A549 (cell line): ENCODE measurements at regions not wholly inside any gene's neighbourhood (a gene's known extent, or its start where the extent isn't known, plus 50 kb on each side); places are given as distances from the start of the nearest gene placed in this dataset.

ENCODE experiments used
- ATAC-seq, 2 experiments: fragments of 200-7000 bp in 1 of 2; fragments of >200 bp in 1 of 2; cut with Nextera tagmentation in 1 of 2; cut with Tn5 transposase in 1 of 2; 3 replicates each; pipeline versions ENCODE4 v1.8.0 to v1.9.1; 2018 to 2020; ENCODE audit warnings: mild to moderate bottlenecking in 1 of 2, moderate library complexity in 1 of 2
- CTCF ChIA-PET: fragments of 300-600 bp; sonication (Branson Sonifier 250); formaldehyde crosslinking; extraction: SDS; loops from one replicate; lab custom pipeline; 2021; ENCODE audit warnings: antibody characterized with exemption, inconsistent platforms; lab: Yijun Ruan, JAX
- POLR2A ChIA-PET: fragments of 350-600 bp; formaldehyde crosslinking; extraction: SDS; loops from one replicate; lab custom pipeline; 2021; ENCODE audit warnings: antibody characterized with exemption, inconsistent platforms; lab: Yijun Ruan, JAX
- DNase-seq, 2 experiments: peaks; one replicate each; pipeline versions ENCODE4 v3.0.0 to v3.0.0-alpha.2; 2011 to 2016; ENCODE audit warnings: low read depth in 1 of 2, low spot score in 1 of 2
- FAIRE-seq: peaks from 2 replicates; lab custom pipeline; 2011; peaks lifted over from hg19 to GRCh38; lab: Jason Lieb, UNC
- H3K27ac ChIP-seq, 2 experiments: fragments of >200 bp; sonication (Bioruptor Twin); formaldehyde crosslinking; 3 replicates each; pipeline ENCODE4 v1.5.1; 2016 to 2017
- H3K4me1 ChIP-seq: fragments of >200 bp; sonication (Bioruptor Twin); formaldehyde crosslinking; 3 replicates; pipeline ENCODE4 v1.6.1; 2016
- H3K4me2 ChIP-seq: fragments of >200 bp; sonication (Bioruptor Twin); formaldehyde crosslinking; 3 replicates; pipeline ENCODE4 v1.6.1; 2016
- H3K4me3 ChIP-seq: fragments of >200 bp; sonication (Bioruptor Twin); formaldehyde crosslinking; 3 replicates; pipeline ENCODE4 v1.5.1; 2016
- H3K9me3 ChIP-seq: fragments of >200 bp; sonication (Bioruptor Twin); formaldehyde crosslinking; 3 replicates; pipeline ENCODE4 v1.6.1; 2016
- BCL3 ChIP-seq: fragments of >200 bp; sonication (Bioruptor Twin); formaldehyde crosslinking; IDR thresholded peaks from 3 replicates; pipeline ENCODE4 v1.6.1; 2016
- BHLHE40 ChIP-seq: IDR thresholded peaks from 2 replicates; pipeline ENCODE4 v1.6.1; 2012; ENCODE audit warnings: low read depth, low read length, inconsistent platforms
- CBX2 ChIP-seq: fragments of 200-600 bp; sonication (generic); IDR thresholded peaks from 2 replicates; pipeline ENCODE4 v1.6.1; 2016; ENCODE audit warnings: low read depth, mild to moderate bottlenecking, borderline replicate concordance
- EHF ChIP-seq: fragments of 250-450 bp; sonication (Bioruptor Pico); IDR thresholded peaks from 2 replicates; pipeline ENCODE4 v1.5.0; 2020; ENCODE audit warnings: mild to moderate bottlenecking
- EHMT2 ChIP-seq: fragments of 200-600 bp; sonication (generic); IDR thresholded peaks from 2 replicates; pipeline ENCODE4 v1.6.1; 2016; ENCODE audit warnings: antibody characterized with exemption, low read depth, mild to moderate bottlenecking, moderate library complexity
- EP300 ChIP-seq, 2 experiments: fragments of >200 bp; sonication (Bioruptor Twin); formaldehyde crosslinking; IDR thresholded peaks; 2 replicates in 1 of 2; 3 replicates in 1 of 2; pipeline ENCODE4 v1.6.1; 2016 to 2017
- FOSL2 ChIP-seq, 2 experiments: fragments of 450-650 bp in 1 of 2; fragments of >200 bp in 1 of 2; sonication (Bioruptor Twin) in 1 of 2; formaldehyde crosslinking; IDR thresholded peaks; 2 replicates each; pipeline versions ENCODE4 v1.5.0 to v1.6.1; 2016 to 2020; ENCODE audit warnings: mild to moderate bottlenecking in 1 of 2, moderate library complexity in 1 of 2
- FOXS1 ChIP-seq: fragments of 250-450 bp; sonication (Bioruptor Pico); IDR thresholded peaks from 2 replicates; pipeline ENCODE4 v1.5.0; 2020; ENCODE audit warnings: mild to moderate bottlenecking, moderate library complexity
- HES2 ChIP-seq: fragments of >200 bp; sonication (Bioruptor Twin); formaldehyde crosslinking; IDR thresholded peaks from 2 replicates; pipeline ENCODE4 v1.6.1; 2016
- HOXB13 ChIP-seq: fragments of 250-450 bp; sonication (Bioruptor Pico); IDR thresholded peaks from 2 replicates; pipeline ENCODE4 v1.5.0; 2020; ENCODE audit warnings: low read depth, mild to moderate bottlenecking, moderate library complexity
- HOXB5 ChIP-seq: fragments of 250-450 bp; sonication (Bioruptor Pico); IDR thresholded peaks from 2 replicates; pipeline ENCODE4 v1.5.0; 2020; ENCODE audit warnings: mild to moderate bottlenecking, moderate library complexity
- JUN ChIP-seq, 2 experiments: fragments of >200 bp; sonication (Bioruptor Twin); formaldehyde crosslinking; IDR thresholded peaks; 2 replicates in 1 of 2; 3 replicates in 1 of 2; pipeline ENCODE4 v1.6.1; 2016 to 2017
- MAX ChIP-seq: IDR thresholded peaks from 2 replicates; pipeline ENCODE4 v1.6.1; 2012
- MAZ ChIP-seq: fragments of 150-350 bp; IDR thresholded peaks from 2 replicates; pipeline ENCODE4 v1.6.1; 2014; ENCODE audit warnings: antibody characterized with exemption, low read depth, low read length, borderline replicate concordance
- MYC ChIP-seq: IDR thresholded peaks from 2 replicates; pipeline ENCODE4 v1.6.1; 2012; ENCODE audit warnings: mild to moderate bottlenecking, inconsistent platforms, low read length, improper control_type of control experiment, borderline replicate concordance
- NFE2L2 ChIP-seq: fragments of 150-350 bp; conservative IDR thresholded peaks from 2 replicates; pipeline ENCODE4 v1.6.1; 2014; ENCODE audit warnings: low read length
- NPAS2 ChIP-seq: fragments of 250-450 bp; sonication (Bioruptor Pico); IDR thresholded peaks from 2 replicates; pipeline ENCODE4 v1.8.0; 2022; ENCODE audit warnings: mild to moderate bottlenecking, moderate library complexity, borderline replicate concordance
- NR3C1 ChIP-seq: fragments of >200 bp; sonication (Bioruptor Twin); formaldehyde crosslinking; IDR thresholded peaks from 3 replicates; pipeline ENCODE4 v1.6.1; 2017
- PHF8 ChIP-seq: fragments of 200-600 bp; sonication (generic); IDR thresholded peaks from 2 replicates; pipeline ENCODE4 v1.6.1; 2016; ENCODE audit warnings: low read depth, mild to moderate bottlenecking, antibody characterized with exemption, moderate library complexity, borderline replicate concordance
- POLR2AphosphoS2 ChIP-seq: conservative IDR thresholded peaks from 2 replicates; pipeline ENCODE4 v1.6.1; 2012; ENCODE audit warnings: low read length, improper control_type of control experiment, inconsistent platforms
- RAD21 ChIP-seq, 2 experiments: fragments of >200 bp in 1 of 2; sonication (Bioruptor Twin) in 1 of 2; formaldehyde crosslinking in 1 of 2; IDR thresholded peaks in 1 of 2; conservative IDR thresholded peaks in 1 of 2; 2 replicates in 1 of 2; 3 replicates in 1 of 2; pipeline ENCODE4 v1.6.1; 2012 to 2018; ENCODE audit warnings: inconsistent platforms in 1 of 2
- RARB ChIP-seq: fragments of 250-450 bp; sonication (Bioruptor Pico); IDR thresholded peaks from 2 replicates; pipeline ENCODE4 v1.8.0; 2021; ENCODE audit warnings: mild to moderate bottlenecking, moderate library complexity
- RCOR1 ChIP-seq: fragments of 150-350 bp; IDR thresholded peaks from 2 replicates; pipeline ENCODE4 v1.6.1; 2014; ENCODE audit warnings: antibody characterized with exemption, low read length, low read depth
- RFX5 ChIP-seq: fragments of 450-650 bp; IDR thresholded peaks from 2 replicates; pipeline ENCODE4 v1.7.1; 2014; ENCODE audit warnings: antibody characterized with exemption, mild to moderate bottlenecking, moderate library complexity
- TFCP2L1 ChIP-seq: fragments of 250-450 bp; sonication (Bioruptor Pico); IDR thresholded peaks from 2 replicates; pipeline ENCODE4 v1.5.0; 2021; ENCODE audit warnings: mild to moderate bottlenecking
- TP53 ChIP-seq: fragments of 250-450 bp; sonication (Bioruptor Pico); IDR thresholded peaks from 2 replicates; pipeline ENCODE4 v1.5.0; 2021; ENCODE audit warnings: mild to moderate bottlenecking, moderate library complexity
- USF2 ChIP-seq: fragments of 450-650 bp; IDR thresholded peaks from 2 replicates; pipeline ENCODE4 v1.6.1; 2014; ENCODE audit warnings: antibody characterized with exemption
- ZC3H11A ChIP-seq: fragments of 450-650 bp; IDR thresholded peaks from 2 replicates; pipeline ENCODE4 v1.6.1; 2014; ENCODE audit warnings: antibody characterized with exemption, mild to moderate bottlenecking
- ZFP36 ChIP-seq: fragments of 450-650 bp; IDR thresholded peaks from 2 replicates; pipeline ENCODE4 v1.6.1; 2014; ENCODE audit warnings: borderline replicate concordance; ENCODE audit not compliant: partially characterized antibody
- ZNF302 ChIP-seq: fragments of 250-450 bp; sonication (Bioruptor Pico); IDR thresholded peaks from 2 replicates; pipeline ENCODE4 v1.9.0; 2021; ENCODE audit warnings: inconsistent platforms, mild to moderate bottlenecking, moderate library complexity
- ZSCAN20 ChIP-seq: fragments of 250-450 bp; sonication (Bioruptor Pico); IDR thresholded peaks from 2 replicates; pipeline ENCODE4 v1.8.0; 2022; ENCODE audit warnings: mild to moderate bottlenecking, moderate library complexity
- WGBS: methylation state at CpG from one replicate; pipeline ENCODE4 v1.1.6; 2017; ENCODE audit errors: missing lambda C conversion rate; 5-methylcytosine and 5-hydroxymethylcytosine counted together
- TF ChIP-seq, protein P1 (sequence below): IDR thresholded peaks from 2 replicates; pipeline ENCODE4 v1.6.1; 2012; ENCODE audit warnings: low read depth, borderline replicate concordance

- TF ChIP-seq ZNF302 (CRISPR knock-in tag) (no peak), ZC3H11A (no peak), EHMT2 (no peak), RAD21 (conservative IDR thresholded peaks at IDR 0.05 in 1 of 2, IDR thresholded peaks at IDR 0.05 in 1 of 2) (no peak)
Measured at GRCh38 chr4:66130042-66130441, 459.8 kb upstream of the EPHA5 start (continued).

DNA sequence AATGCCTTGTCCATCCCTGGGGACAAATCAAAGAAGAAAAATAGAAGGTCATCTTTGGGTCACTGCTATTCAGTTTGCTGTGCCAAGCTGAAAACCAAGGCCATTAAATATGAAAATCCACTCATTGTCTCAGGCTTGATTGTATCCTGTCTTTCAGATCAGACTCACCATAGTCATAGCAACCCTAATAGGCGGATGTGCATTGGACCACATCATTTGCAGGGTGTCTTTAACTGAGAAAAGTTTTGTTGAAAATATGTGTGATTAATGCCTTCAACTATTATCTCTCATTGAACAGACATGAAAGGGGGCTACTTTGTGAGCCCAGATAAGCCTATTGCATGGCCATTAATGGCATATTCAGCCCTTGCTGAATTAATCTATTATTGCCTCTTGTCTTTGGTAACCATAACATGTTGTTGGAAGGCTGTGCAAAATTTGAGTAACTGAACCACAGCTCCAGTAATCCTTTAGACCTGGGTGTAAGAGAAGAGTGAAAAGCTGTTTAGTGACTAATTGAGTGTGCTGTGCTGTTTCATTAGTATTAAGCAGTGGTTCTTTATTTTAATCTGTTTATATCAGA, 453.6 kb upstream of the EPHA5 start:
- CTCF ChIA-PET = no interaction called here
- Histone ChIP-seq H3K9me3 (no peaks in the 10 kb centered on the region), H3K4me2 (no peak overlapping the region), H3K27ac (no peak overlapping the region)
- 87% methylated on average over 1 of the region's 1 CpG for WGBS
- no peak for DNase-seq
- TF ChIP-seq RFX5 = no peak
- no peak for TF ChIP-seq MAX
- TF ChIP-seq ZFP36 = no peak
- TF ChIP-seq USF2 = no peak
- TF ChIP-seq HES2 = no peak
- no peak for TF ChIP-seq ZSCAN20
- TF ChIP-seq HOXB13 (CRISPR knock-in tag) = no peak
- no peak for TF ChIP-seq FOXS1
- no peak for TF ChIP-seq RCOR1
- TF ChIP-seq EP300 (IDR thresholded peaks at IDR 0.05) = no peak
- TF ChIP-seq EHF (CRISPR knock-in tag) = no peak
- no peak for TF ChIP-seq JUN (IDR thresholded peaks at IDR 0.05)
- no peak for TF ChIP-seq PHF8
- TF ChIP-seq BHLHE40 = no peak
- TF ChIP-seq, protein P1, sequence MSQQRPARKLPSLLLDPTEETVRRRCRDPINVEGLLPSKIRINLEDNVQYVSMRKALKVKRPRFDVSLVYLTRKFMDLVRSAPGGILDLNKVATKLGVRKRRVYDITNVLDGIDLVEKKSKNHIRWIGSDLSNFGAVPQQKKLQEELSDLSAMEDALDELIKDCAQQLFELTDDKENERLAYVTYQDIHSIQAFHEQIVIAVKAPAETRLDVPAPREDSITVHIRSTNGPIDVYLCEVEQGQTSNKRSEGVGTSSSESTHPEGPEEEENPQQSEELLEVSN = no peak
- TF ChIP-seq, all 56 proteins: peak for 0
- no peaks in the 10 kb centered on the region for H3K4me1 ChIP-seq
- POLR2A ChIA-PET = no interaction called here
- no peak for ATAC-seq
- no peak for FAIRE-seq
- H3K4me3 ChIP-seq = no peak overlapping the region

- FAIRE-seq (no peak), DNase-seq (no peak)
- POLR2A ChIA-PET = no interaction called here
Measured at GRCh38 chr4:66123190-66123589, 452.9 kb upstream of the EPHA5 start.

More at GRCh38 chr4:66123190-66123589, 452.9 kb upstream of the EPHA5 start:
- CTCF ChIA-PET = no interaction called here
- ATAC-seq = no peak
- no peaks in the 10 kb centered on the region for H3K9me3 ChIP-seq
- no peak overlapping the region for H3K4me2 ChIP-seq
- H3K4me3 ChIP-seq = no peak overlapping the region
- no peaks in the 10 kb centered on the region for H3K4me1 ChIP-seq
- no peak overlapping the region for H3K27ac ChIP-seq
- TF ChIP-seq RFX5 = no peak
- TF ChIP-seq MYC = no peak
- no peak for TF ChIP-seq FOSL2 (IDR thresholded peaks at IDR 0.05)
- TF ChIP-seq FOSL2 (CRISPR knock-in tag; IDR thresholded peaks at IDR 0.05) = no peak
- no peak for TF ChIP-seq MAZ
- TF ChIP-seq NFE2L2 = no peak
- no peak for TF ChIP-seq POLR2AphosphoS2
- TF ChIP-seq BHLHE40 = no peak
- no peak for TF ChIP-seq CBX2
- TF ChIP-seq TP53 (CRISPR knock-in tag) = no peak
- no peak for TF ChIP-seq NPAS2
- no peak for TF ChIP-seq MAX
- TF ChIP-seq PHF8 = no peak
- TF ChIP-seq RARB = no peak
- TF ChIP-seq BCL3 = no peak
- no peak for TF ChIP-seq TFCP2L1 (CRISPR knock-in tag)
- TF ChIP-seq HOXB5 (CRISPR knock-in tag) = no peak
- no peak for TF ChIP-seq NR3C1
